Lung (tissue), 11 donors: ENCODE measurements at regions not wholly inside any gene's neighbourhood (a gene's known extent, or its start where the extent isn't known, plus 50 kb on each side); places are given as distances from the start of the nearest gene placed in this dataset.

Experiments used
- ATAC-seq: fragments of 200-7000 bp; cut with Tn5 transposase; one replicate; pipeline ENCODE4 v1.9.1; 2020; ENCODE audit warnings: moderate number of reproducible peaks; ENCODE audit not compliant: insufficient read depth, low FRiP score
- DNase-seq, 3 donors: peaks; one replicate each; pipeline ENCODE4 v3.0.0-alpha.2; 2013 to 2017
- H3K27ac ChIP-seq, 2 donors: one replicate each; pipeline ENCODE4 v1.5.1; 2013; ENCODE audit warnings: mild to moderate bottlenecking in 2 of 2, moderate library complexity in 2 of 2, control low read depth in 1 of 2, inconsistent platforms in 1 of 2, low read depth in 1 of 2, low read length in 1 of 2
- H3K27me3 ChIP-seq, 3 donors: one replicate each; pipeline ENCODE4 v1.5.1; 2013; ENCODE audit warnings: low read length in 2 of 3; ENCODE audit not compliant: control insufficient read depth in 3 of 3, insufficient read depth in 3 of 3
- H3K36me3 ChIP-seq, 4 donors: one replicate each; pipeline ENCODE4 v1.5.1; 2013; ENCODE audit warnings: low read length in 4 of 4, mild to moderate bottlenecking in 1 of 4, moderate library complexity in 1 of 4; ENCODE audit not compliant: control insufficient read depth in 4 of 4, insufficient read depth in 4 of 4
- H3K4me1 ChIP-seq, 5 donors: one replicate each; pipeline ENCODE4 v1.5.1; 2013; ENCODE audit warnings: low read length in 5 of 5, mild to moderate bottlenecking in 2 of 5, moderate library complexity in 1 of 5; ENCODE audit not compliant: control insufficient read depth in 5 of 5, insufficient read depth in 5 of 5
- H3K4me3 ChIP-seq: one replicate; pipeline ENCODE4 v1.5.1; 2013; ENCODE audit warnings: mild to moderate bottlenecking, control low read depth, moderate library complexity
- H3K9ac ChIP-seq, 2 donors: one replicate each; pipeline ENCODE4 v1.5.1; 2013; ENCODE audit warnings: low read length in 2 of 2, control low read depth in 1 of 2; ENCODE audit not compliant: insufficient read depth in 1 of 2
- H3K9me3 ChIP-seq, 4 donors: one replicate each; pipeline ENCODE4 v1.5.1; 2013; ENCODE audit warnings: low read length in 3 of 4, mild to moderate bottlenecking in 1 of 4, moderate library complexity in 1 of 4; ENCODE audit not compliant: control insufficient read depth in 4 of 4, insufficient read depth in 3 of 4
- CTCF ChIP-seq: IDR thresholded peaks from 2 replicates; pipeline ENCODE4 v1.5.1; 2012; ENCODE audit warnings: mild to moderate bottlenecking; ENCODE audit errors: control extremely low read depth, extremely low read depth
- WGBS, 2 donors: extraction: QIAGEN DNeasy Blood & Tissue Kit; methylation state at CpG; one replicate each; pipeline ENCODE4 v1.1.7; 2013; 5-methylcytosine and 5-hydroxymethylcytosine counted together
- donor health status: control.
- donor health status: control.
- donor health status: Bipolar disorder and iron deficiency.
- donor health status: healthy.
- donor health status: DM: yes; HTN: yes; CAD: no.

DNA sequence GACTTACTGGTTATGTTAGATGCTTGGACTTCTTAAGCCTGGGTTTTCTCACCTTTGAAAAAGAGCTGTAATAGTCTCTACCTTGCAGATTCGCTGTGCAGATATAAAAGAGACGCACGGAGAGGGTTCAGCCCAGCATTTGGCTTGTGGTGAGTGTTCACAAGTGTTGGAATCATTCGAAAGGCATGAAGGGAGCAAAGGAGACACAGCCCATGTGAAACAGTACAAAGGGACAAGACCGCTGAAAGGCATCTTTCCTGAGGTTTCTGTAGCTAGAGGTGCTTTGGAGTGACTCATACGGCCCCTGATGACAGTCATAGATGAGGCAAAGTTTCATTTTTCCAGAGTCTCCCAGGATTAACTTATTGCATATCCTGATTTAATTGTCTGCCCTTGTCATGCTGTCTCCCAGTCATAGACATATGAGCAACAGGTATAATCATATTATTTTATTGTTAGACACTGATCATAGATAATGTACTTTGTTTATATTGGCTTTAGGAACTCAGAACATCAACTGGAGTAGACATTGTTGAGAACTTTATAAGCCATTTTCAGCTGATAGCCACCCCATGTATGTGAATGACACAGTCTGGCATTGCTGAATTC is 171.1 kb downstream of the ADRA2A start:
- Histone ChIP-seq H3K4me3 (no peak overlapping the region), H3K9ac (no peak overlapping the region), H3K4me1 (no peaks in the 10 kb centered on the region), H3K36me3 (no peaks in the 10 kb centered on the region), H3K27me3 (no peaks in the 10 kb centered on the region), H3K27ac (no peak overlapping the region), H3K9me3 (peaks cover 0 to 3% (median 0%) of the 10 kb centered on the region in 4 donors)
- no peak for TF ChIP-seq CTCF
- no peak for ATAC-seq
- DNase-seq, result no peak
- 84 to 88% methylated on average over 6 of the region's 6 CpGs for WGBS, 2 donors

- peaks cover 0 to 3% (median 0%) of the 10 kb centered on the region in 4 donors for H3K9me3 ChIP-seq
- DNase-seq, result no peak
- H3K27me3 ChIP-seq, result no peaks in the 10 kb centered on the region
- no peak for ATAC-seq
- H3K4me3 ChIP-seq, result no peak overlapping the region
- no peaks in the 10 kb centered on the region for H3K36me3 ChIP-seq
- no peaks in the 10 kb centered on the region for H3K4me1 ChIP-seq
- 74 to 80% methylated on average over 1 of the region's 1 CpG for WGBS, 2 donors
- no peak overlapping the region for H3K9ac ChIP-seq
- H3K27ac ChIP-seq, result no peak overlapping the region
- TF ChIP-seq CTCF, result no peak
These were observed 173.1 kb downstream of the ADRA2A start for GRCh38 chr10:111249925-111250324.

DNA sequence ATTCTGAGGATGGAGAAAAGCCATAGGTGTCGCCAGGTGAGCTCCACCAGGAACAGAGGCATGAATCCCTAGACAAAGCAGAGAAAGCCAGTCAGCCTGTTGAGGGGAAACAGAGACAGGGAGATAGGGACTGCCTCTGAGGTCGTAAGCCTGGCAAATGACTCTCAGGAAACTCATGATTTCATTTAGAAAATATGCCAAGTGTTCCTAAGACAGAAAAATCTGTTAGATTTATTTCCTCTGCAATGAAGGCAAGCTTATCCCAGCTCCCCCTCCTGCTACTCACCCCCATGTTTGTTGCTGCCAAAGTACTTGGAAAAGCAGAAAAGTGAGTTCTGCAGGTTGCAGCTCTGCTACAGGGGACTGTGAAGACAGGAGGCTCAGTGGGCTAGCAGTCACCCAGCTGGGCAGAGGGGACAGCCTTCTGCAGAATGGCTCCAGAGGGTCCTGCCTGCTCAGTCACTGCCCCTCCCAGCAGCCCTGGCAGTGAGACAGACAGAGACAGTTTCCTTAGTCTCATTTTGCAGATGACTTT is 184.3 kb downstream of the ADRA2A start:
- Histone ChIP-seq H3K4me1 (no peaks in the 10 kb centered on the region), H3K27me3 (peaks cover 0 to under 1% (median 0%) of the 10 kb centered on the region in 3 donors), H3K36me3 (no peaks in the 10 kb centered on the region), H3K4me3 (no peak overlapping the region), H3K27ac (no peak overlapping the region), H3K9me3 (no peaks in the 10 kb centered on the region), H3K9ac (no peak overlapping the region)
- DNase-seq (peak; percentile 45 to 80 (median 58)), ATAC-seq (no peak)
- no peak for TF ChIP-seq CTCF
- WGBS, 2 donors, result 45 to 58% methylated on average over 2 of the region's 2 CpGs

DNA sequence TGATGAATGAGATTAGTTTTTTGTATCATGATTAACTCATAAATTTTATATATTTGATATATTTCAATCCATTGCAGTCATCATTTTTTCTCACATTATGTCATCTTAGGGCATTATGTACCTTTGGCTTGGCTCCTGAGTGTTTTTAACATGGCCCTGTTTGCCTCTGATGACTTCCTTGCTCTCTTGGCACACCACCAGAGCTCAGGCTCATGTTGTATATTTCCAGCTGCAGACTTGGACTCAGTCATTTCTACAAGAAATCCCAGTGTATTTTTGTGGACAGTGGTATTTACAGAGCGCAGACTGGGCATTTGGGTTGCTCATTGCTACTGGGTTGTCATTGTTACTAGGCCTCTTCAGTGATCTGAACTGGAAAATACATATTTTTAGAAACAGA is 188.5 kb downstream of the ADRA2A start:
- DNase-seq (peak in 1 of 3 donors; percentile 9), ATAC-seq (no peak)
- H3K36me3 ChIP-seq, result no peaks in the 10 kb centered on the region
- no peaks in the 10 kb centered on the region for H3K27me3 ChIP-seq
- no peaks in the 10 kb centered on the region for H3K4me1 ChIP-seq
- no peak overlapping the region for H3K4me3 ChIP-seq
- no peak overlapping the region for H3K27ac ChIP-seq
- no peak for TF ChIP-seq CTCF
- no peaks in the 10 kb centered on the region for H3K9me3 ChIP-seq
- WGBS, 2 donors, result 71 to 75% methylated on average over 1 of the region's 1 CpG
- H3K9ac ChIP-seq, result no peak overlapping the region
